Ectodermal cell (in vitro differentiated cells): ENCODE measurements at regions not wholly inside any gene's neighbourhood (a gene's known extent, or its start where the extent isn't known, plus 50 kb on each side); places are given as distances from the start of the nearest gene placed in this dataset.
"Not testable (repeated sequence)": the region's sequence is repeated elsewhere in the genome, so short reads cannot be mapped to it uniquely, and the experiment has no call there.

Source experiments
- H3K27ac ChIP-seq: 2 replicates; pipeline ENCODE4 v1.7.0; 2013; ENCODE audit warnings: mild to moderate bottlenecking, low read depth, low read length; ENCODE audit not compliant: insufficient read depth, poor library complexity, severe bottlenecking
- H3K27me3 ChIP-seq: 2 replicates; pipeline ENCODE4 v1.7.0; 2013; ENCODE audit warnings: mild to moderate bottlenecking, low read length; ENCODE audit not compliant: insufficient read depth, control insufficient read depth, poor library complexity, severe bottlenecking
- H3K36me3 ChIP-seq: one replicate; pipeline ENCODE4 v1.7.0; 2013; ENCODE audit warnings: low read length; ENCODE audit not compliant: control insufficient read depth, insufficient read depth
- H3K4me1 ChIP-seq: one replicate; pipeline ENCODE4 v1.7.0; 2013; ENCODE audit warnings: low read length; ENCODE audit not compliant: control insufficient read depth, insufficient read depth
- H3K4me3 ChIP-seq: 2 replicates; pipeline ENCODE4 v1.7.0; 2013; ENCODE audit warnings: low read depth, low read length, control low read depth; ENCODE audit not compliant: insufficient read depth
- H3K9me3 ChIP-seq: 2 replicates; pipeline ENCODE4 v1.7.0; 2013; ENCODE audit warnings: mild to moderate bottlenecking, low read length, moderate library complexity; ENCODE audit not compliant: control insufficient read depth
- WGBS, 2 experiments: methylation state at CpG; one replicate each; pipeline ENCODE4 v1.1.7; 2013; ENCODE audit warnings: missing lambda C conversion rate in 2 of 2; 5-methylcytosine and 5-hydroxymethylcytosine counted together

DNA sequence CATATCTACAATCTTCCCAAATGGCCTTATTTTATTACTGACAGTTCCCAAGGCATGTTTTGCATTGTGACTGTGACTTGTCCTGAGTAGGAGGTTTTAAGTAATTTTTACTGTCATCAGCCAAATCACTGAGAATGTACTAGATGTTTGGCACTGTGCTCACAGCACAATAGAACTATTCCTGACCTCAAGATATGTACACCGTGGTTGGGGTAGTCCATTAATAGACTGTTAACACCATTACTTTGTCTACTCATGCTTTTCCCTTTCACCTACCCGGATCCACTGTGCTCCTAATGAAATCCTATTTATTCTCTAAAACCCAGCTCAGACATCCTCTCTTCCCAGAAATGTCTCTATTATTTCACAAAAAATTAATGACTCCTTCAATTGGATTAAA, 168.7 kb upstream of the TENM4 start:
- no peaks in the 10 kb centered on the region for H3K27me3 ChIP-seq

GRCh38 chr11:79606461-79606860, 165.6 kb upstream of the TENM4 start:
- H3K27me3 ChIP-seq, H3K4me3 ChIP-seq, H3K36me3 ChIP-seq, H3K9me3 ChIP-seq, H3K4me1 ChIP-seq, H3K27ac ChIP-seq: not testable (repeated sequence)
- WGBS, 2 experiments: 88 to 95% methylated on average over 2 to 3 of the region's 3 CpGs

More for the DNA sequence above, 168.7 kb upstream of the TENM4 start:
- no peaks in the 10 kb centered on the region for H3K9me3 ChIP-seq
- no peak overlapping the region for H3K27ac ChIP-seq
- H3K4me3 ChIP-seq: no peak overlapping the region
- H3K36me3 ChIP-seq: no peaks in the 10 kb centered on the region
- no peaks in the 10 kb centered on the region for H3K4me1 ChIP-seq
- 89 to 93% methylated on average over 2 of the region's 2 CpGs for WGBS, 2 experiments

DNA sequence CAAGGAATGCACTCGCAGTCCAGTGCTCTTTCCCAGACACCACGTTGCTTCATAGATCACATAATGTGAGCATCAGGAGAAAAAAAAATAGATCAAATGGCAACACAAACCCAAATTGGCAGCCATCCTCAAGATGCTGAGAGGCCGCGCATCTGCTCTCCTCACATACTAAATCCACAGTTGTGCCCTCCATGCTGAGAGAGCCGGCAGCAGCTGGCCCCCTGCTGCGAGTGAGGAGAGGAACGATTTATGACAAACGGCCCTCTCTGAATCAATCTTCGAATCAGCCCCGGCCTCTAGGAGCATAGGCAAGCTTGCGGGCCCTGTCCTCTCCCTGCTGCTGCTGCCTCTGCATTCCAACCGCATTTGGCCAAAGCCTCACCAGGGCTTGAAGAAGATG, 159.9 kb upstream of the TENM4 start:
- Histone ChIP-seq H3K4me1 (peaks cover 4% of the 10 kb centered on the region), H3K4me3 (no peak overlapping the region), H3K27me3 (no peaks in the 10 kb centered on the region), H3K27ac (no peak overlapping the region), H3K36me3 (no peaks in the 10 kb centered on the region), H3K9me3 (no peaks in the 10 kb centered on the region)
- 76 to 82% methylated on average over 12 of the region's 12 CpGs for WGBS, 2 experiments

DNA sequence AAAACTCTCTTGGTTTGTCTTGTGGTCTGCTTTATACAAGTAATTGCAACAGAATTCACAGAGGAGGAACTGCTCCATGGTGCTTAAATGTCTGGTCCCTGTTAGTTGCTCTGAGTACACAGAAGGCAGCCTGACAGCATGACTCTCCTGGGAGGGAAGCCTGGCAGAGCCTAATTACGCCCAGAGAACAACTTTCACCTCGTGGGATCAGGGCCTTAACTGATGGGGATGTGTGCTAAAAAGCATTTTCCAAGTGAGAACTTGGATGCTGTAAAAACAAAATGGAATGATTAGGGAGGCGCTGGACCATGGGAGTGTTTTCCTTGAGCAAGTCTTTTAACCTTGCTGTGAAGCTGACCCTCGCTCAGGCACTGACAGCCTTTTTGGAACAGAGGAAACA, 154.0 kb upstream of the TENM4 start:
- Histone ChIP-seq H3K4me3 (no peak overlapping the region), H3K27me3 (no peaks in the 10 kb centered on the region), H3K27ac (no peak overlapping the region), H3K9me3 (no peaks in the 10 kb centered on the region), H3K4me1 (peaks cover 13% of the 10 kb centered on the region), H3K36me3 (no peaks in the 10 kb centered on the region)
- 80 to 83% methylated on average over 4 of the region's 4 CpGs for WGBS, 2 experiments

GRCh38 chr11:79592824-79593223, 152.0 kb upstream of the TENM4 start:
- Histone ChIP-seq H3K4me3 (no peak overlapping the region), H3K9me3 (no peaks in the 10 kb centered on the region), H3K4me1 (peaks cover 13% of the 10 kb centered on the region), H3K27me3 (no peaks in the 10 kb centered on the region), H3K36me3 (no peaks in the 10 kb centered on the region), H3K27ac (peak overlapping the region; percentile 4)
- 93% methylated on average over 3 of the region's 3 CpGs for WGBS, 2 experiments

DNA sequence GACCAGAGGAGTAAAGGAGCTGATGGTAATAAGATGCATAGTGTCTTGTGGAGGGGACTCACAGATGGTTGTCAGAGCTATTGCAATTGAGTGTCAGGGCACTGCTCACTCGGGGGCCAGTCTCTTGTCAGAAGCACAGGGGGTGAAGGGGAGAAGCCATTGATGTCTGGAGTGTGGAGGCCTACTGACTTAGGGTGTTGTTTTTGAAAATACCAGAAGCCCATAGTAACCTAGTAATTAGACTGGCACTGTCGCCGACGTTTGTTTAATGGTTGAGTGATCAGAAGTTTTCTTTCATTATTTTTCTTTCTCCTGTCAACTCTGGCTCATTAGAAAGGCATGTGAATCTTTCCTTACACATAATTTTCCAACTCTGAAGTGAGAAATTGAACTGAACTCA, 151.6 kb upstream of the TENM4 start:
- H3K27ac ChIP-seq: no peak overlapping the region
- H3K4me1 ChIP-seq: peaks cover 13% of the 10 kb centered on the region
- no peaks in the 10 kb centered on the region for H3K9me3 ChIP-seq
- H3K27me3 ChIP-seq: no peaks in the 10 kb centered on the region
- no peak overlapping the region for H3K4me3 ChIP-seq
- WGBS, 2 experiments: 70% methylated on average over 4 of the region's 4 CpGs
- H3K36me3 ChIP-seq: no peaks in the 10 kb centered on the region

DNA sequence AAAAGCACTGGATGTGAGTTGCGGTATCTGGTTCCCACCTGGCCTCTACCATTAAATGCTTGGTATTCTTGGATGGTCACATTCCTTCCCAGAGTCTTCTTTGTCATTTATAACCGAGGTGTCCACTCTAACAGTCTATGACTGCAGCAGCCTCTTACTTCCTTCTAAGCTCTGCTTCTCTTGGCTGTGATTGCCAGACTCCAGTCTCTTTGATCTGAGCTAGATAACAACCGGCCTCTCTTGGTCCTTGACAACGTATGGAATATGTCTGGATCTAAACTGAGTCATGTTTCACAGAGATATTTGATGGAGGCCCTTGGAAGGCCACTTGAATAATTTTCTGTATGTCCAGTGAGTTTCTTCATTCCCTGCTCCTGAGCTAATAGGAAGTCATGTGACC, 141.6 kb upstream of the TENM4 start:
- WGBS, 2 experiments: 93 to 94% methylated on average over 4 of the region's 4 CpGs
- Histone ChIP-seq H3K27ac (no peak overlapping the region), H3K4me1 (peaks cover 3% of the 10 kb centered on the region), H3K27me3 (no peaks in the 10 kb centered on the region), H3K36me3 (no peaks in the 10 kb centered on the region), H3K9me3 (no peaks in the 10 kb centered on the region), H3K4me3 (no peak overlapping the region)

GRCh38 chr11:79579063-79579462, 138.2 kb upstream of the TENM4 start:
- H3K4me1 ChIP-seq: peaks cover 3% of the 10 kb centered on the region
- 91 to 93% methylated on average over 2 of the region's 2 CpGs for WGBS, 2 experiments
- no peaks in the 10 kb centered on the region for H3K27me3 ChIP-seq

GRCh38 chr11:79578116-79578515, 137.3 kb upstream of the TENM4 start:
- 81 to 87% methylated on average over 5 of the region's 5 CpGs for WGBS, 2 experiments
- H3K27ac ChIP-seq: no peak overlapping the region
- no peaks in the 10 kb centered on the region for H3K36me3 ChIP-seq
- H3K9me3 ChIP-seq: no peaks in the 10 kb centered on the region
- H3K4me1 ChIP-seq: peaks cover 3% of the 10 kb centered on the region
- no peaks in the 10 kb centered on the region for H3K27me3 ChIP-seq
- no peak overlapping the region for H3K4me3 ChIP-seq

More at GRCh38 chr11:79579063-79579462, 138.2 kb upstream of the TENM4 start:
- H3K36me3 ChIP-seq: no peaks in the 10 kb centered on the region
- no peak overlapping the region for H3K4me3 ChIP-seq
- no peak overlapping the region for H3K27ac ChIP-seq
- no peaks in the 10 kb centered on the region for H3K9me3 ChIP-seq

DNA sequence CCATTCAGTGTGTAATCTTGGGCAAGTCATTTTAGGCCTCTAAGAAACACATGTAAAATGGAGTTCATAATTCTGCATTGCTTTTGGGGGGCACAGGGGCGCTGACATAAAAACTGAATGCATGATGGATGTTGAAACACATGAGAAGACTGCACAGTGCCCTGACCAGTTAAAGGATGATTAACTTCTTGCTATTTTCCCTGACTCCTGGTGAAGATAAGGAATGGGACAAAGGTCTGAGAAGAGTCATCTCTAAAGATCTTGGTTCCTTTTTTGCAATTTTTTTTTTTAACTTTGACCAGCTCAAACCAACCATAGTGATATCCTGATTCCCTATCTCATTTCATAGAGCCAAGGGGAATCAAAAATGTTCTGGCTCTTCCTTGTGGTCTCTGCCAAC, 134.9 kb upstream of the TENM4 start:
- Histone ChIP-seq H3K4me3 (no peak overlapping the region), H3K36me3 (no peaks in the 10 kb centered on the region), H3K27ac (no peak overlapping the region), H3K4me1 (no peaks in the 10 kb centered on the region), H3K9me3 (no peaks in the 10 kb centered on the region), H3K27me3 (no peaks in the 10 kb centered on the region)
- WGBS, 2 experiments: 82 to 87% methylated on average over 1 of the region's 1 CpG

GRCh38 chr11:79570104-79570503, 129.3 kb upstream of the TENM4 start:
- no peak overlapping the region for H3K27ac ChIP-seq
- 79 to 87% methylated on average over 2 of the region's 2 CpGs for WGBS, 2 experiments
- H3K4me3 ChIP-seq: no peak overlapping the region
- H3K9me3 ChIP-seq: no peaks in the 10 kb centered on the region
- H3K27me3 ChIP-seq: no peaks in the 10 kb centered on the region
- no peaks in the 10 kb centered on the region for H3K36me3 ChIP-seq
- no peaks in the 10 kb centered on the region for H3K4me1 ChIP-seq
